ENCODE measurements at regions not wholly inside any gene's neighbourhood (a gene's known extent, or its start where the extent isn't known, plus 50 kb on each side); places are given as distances from the start of the nearest gene placed in this dataset.

DNA sequence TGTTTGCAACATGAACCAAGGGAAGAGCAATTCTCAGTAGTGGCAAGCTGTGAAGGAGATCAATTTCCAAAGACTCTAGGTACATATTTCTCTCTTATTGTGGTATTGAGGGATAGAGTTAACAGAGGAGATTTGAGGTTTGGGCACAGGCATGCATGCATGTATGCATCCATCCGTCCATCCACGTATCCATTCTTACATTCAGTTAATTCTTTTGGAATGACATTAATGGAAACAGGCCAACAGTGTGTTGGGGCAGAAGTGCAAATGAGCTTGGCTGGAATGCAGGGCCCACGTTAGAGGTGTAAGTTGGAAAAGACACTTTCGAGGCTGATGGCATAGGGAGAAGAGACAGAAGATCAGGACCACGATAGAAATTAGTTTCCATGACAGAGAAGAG is 216.9 kb upstream of the PELI2 start:
- no peaks in the 10 kb centered on the region for H3K36me3 Mint-ChIP-seq (ENCODE audit: insufficient read depth)
- no peak overlapping the region for H3K4me3 Mint-ChIP-seq (ENCODE audit: low read depth)
- no peaks in the 10 kb centered on the region for H3K9me3 Mint-ChIP-seq (ENCODE audit: low read depth)
- no peak for DNase-seq (ENCODE audit: low spot score, unreplicated experiment)
- H3K4me1 Mint-ChIP-seq (ENCODE audit: low read depth): no peaks in the 10 kb centered on the region
- no peaks in the 10 kb centered on the region for H3K27me3 Mint-ChIP-seq
- H3K27ac Mint-ChIP-seq: no peak overlapping the region
- TF ChIP-seq, protein P1, sequence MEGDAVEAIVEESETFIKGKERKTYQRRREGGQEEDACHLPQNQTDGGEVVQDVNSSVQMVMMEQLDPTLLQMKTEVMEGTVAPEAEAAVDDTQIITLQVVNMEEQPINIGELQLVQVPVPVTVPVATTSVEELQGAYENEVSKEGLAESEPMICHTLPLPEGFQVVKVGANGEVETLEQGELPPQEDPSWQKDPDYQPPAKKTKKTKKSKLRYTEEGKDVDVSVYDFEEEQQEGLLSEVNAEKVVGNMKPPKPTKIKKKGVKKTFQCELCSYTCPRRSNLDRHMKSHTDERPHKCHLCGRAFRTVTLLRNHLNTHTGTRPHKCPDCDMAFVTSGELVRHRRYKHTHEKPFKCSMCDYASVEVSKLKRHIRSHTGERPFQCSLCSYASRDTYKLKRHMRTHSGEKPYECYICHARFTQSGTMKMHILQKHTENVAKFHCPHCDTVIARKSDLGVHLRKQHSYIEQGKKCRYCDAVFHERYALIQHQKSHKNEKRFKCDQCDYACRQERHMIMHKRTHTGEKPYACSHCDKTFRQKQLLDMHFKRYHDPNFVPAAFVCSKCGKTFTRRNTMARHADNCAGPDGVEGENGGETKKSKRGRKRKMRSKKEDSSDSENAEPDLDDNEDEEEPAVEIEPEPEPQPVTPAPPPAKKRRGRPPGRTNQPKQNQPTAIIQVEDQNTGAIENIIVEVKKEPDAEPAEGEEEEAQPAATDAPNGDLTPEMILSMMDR (IDR thresholded peaks at IDR 0.05; ENCODE audit: unreplicated experiment): no peak

DNA sequence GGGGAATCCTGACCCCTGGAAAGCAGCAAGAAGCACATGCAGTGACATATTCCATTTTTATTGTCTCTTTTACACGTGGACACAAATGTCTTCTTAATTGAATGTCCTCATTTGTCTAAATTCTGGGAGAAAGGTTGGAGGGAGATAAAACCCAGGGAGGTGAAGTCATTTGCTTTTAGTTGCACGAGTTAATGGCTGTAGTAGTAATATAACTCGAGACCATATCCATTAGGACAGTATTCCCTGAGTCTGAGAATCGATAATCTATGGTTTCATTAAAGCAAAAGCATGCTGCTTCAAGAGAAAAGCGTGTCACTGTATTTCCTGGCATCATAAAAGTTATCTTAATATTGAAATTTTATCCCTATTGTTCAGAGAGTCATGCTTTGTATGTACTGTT is 216.0 kb upstream of the PELI2 start:
- Mint-ChIP-seq H3K27ac (no peak overlapping the region), H3K27me3 (no peaks in the 10 kb centered on the region), H3K9me3 (ENCODE audit: low read depth) (no peaks in the 10 kb centered on the region), H3K4me1 (ENCODE audit: low read depth) (no peaks in the 10 kb centered on the region), H3K36me3 (ENCODE audit: insufficient read depth) (no peaks in the 10 kb centered on the region), H3K4me3 (ENCODE audit: low read depth) (no peak overlapping the region)
- no peak for DNase-seq (ENCODE audit: low spot score, unreplicated experiment)
- TF ChIP-seq, protein P1 (IDR thresholded peaks at IDR 0.05; ENCODE audit: unreplicated experiment): no peak

DNA sequence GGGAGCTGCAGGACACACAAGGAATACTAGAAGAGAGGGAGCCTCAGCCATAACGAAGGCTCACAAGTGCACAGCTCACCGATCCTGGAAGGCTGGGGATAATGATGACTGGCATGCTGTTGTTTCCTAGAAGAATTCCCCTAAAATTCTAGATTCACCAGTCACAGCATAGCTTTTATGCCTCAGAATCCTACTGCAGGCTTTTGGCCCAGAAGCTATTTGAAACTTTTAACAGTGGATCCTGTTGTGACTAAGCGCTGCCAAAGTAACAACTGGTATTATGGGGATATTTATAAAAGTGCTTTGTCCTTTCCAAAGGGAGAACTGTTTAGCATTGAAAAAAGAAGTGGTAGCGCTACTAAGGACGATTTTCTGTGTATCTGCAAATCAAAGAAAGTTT is 214.1 kb upstream of the PELI2 start:
- TF ChIP-seq, protein P1 (IDR thresholded peaks at IDR 0.05; ENCODE audit: unreplicated experiment): no peak
- no peak overlapping the region for H3K27ac Mint-ChIP-seq
- H3K4me3 Mint-ChIP-seq (ENCODE audit: low read depth): no peak overlapping the region
- no peaks in the 10 kb centered on the region for H3K9me3 Mint-ChIP-seq (ENCODE audit: low read depth)
- no peak for DNase-seq (ENCODE audit: low spot score, unreplicated experiment)
- no peaks in the 10 kb centered on the region for H3K36me3 Mint-ChIP-seq (ENCODE audit: insufficient read depth)
- no peaks in the 10 kb centered on the region for H3K27me3 Mint-ChIP-seq
- H3K4me1 Mint-ChIP-seq (ENCODE audit: low read depth): no peaks in the 10 kb centered on the region

DNA sequence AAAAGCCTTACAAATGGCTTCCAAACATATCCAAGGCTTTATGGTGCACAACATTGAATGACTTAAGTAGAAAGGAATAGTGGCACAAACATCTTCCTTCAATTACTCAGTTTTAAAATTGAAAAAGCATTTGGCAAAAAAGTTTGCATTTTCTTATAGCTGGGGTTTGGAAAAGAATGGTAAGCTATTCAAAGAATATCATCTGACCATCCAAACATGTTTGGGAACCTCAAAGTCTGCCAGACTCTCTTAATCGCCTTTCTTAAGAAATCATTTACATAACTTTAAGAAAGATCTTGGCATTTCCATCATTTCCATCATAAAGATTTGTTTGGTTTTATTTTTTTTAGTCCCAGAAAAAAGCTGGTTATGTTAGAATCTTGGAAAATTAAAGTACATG is 210.1 kb upstream of the PELI2 start:
- TF ChIP-seq, protein P1 (IDR thresholded peaks at IDR 0.05; ENCODE audit: unreplicated experiment): no peak
- Mint-ChIP-seq H3K36me3 (ENCODE audit: insufficient read depth) (no peaks in the 10 kb centered on the region), H3K27ac (no peak overlapping the region), H3K4me3 (ENCODE audit: low read depth) (no peak overlapping the region), H3K9me3 (ENCODE audit: low read depth) (no peaks in the 10 kb centered on the region), H3K4me1 (ENCODE audit: low read depth) (no peaks in the 10 kb centered on the region), H3K27me3 (no peaks in the 10 kb centered on the region)
- DNase-seq (ENCODE audit: low spot score, unreplicated experiment): no peak

DNA sequence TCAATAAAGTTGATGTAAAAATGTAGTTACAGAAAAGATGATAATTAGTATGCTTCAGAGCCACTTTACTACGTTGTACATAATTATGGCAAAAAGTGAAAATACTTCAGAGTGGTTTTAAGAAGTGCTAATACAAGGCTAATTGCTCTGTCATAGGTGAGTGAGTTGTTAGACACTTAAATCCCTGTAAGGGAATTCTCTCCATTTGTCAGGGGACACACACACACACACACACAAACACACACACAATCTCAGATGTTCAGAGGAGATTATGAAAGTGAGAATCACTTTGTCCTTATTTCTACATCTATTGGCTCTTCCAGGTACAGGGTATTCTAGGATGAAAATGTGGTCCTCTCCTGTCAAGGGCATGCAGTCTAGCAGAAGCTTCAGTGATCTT is 208.3 kb upstream of the PELI2 start:
- Mint-ChIP-seq H3K9me3 (ENCODE audit: low read depth) (no peaks in the 10 kb centered on the region), H3K4me3 (ENCODE audit: low read depth) (no peak overlapping the region), H3K27me3 (no peaks in the 10 kb centered on the region), H3K4me1 (ENCODE audit: low read depth) (no peaks in the 10 kb centered on the region), H3K27ac (no peak overlapping the region), H3K36me3 (ENCODE audit: insufficient read depth) (no peaks in the 10 kb centered on the region)
- TF ChIP-seq, protein P1 (IDR thresholded peaks at IDR 0.05; ENCODE audit: unreplicated experiment): no peak
- DNase-seq (ENCODE audit: low spot score, unreplicated experiment): no peak

Data from progenitor cell of endocrine pancreas (in vitro differentiated cells).